ENCODE measurements at regions not wholly inside any gene's neighbourhood (a gene's known extent, or its start where the extent isn't known, plus 50 kb on each side); places are given as distances from the start of the nearest gene placed in this dataset.

GRCh38 chr4:12177416-12177815 is 748.7 kb upstream of the HS3ST1 start:
- Histone ChIP-seq H3K4me1 (ENCODE audit: insufficient read depth, poor library complexity, severe bottlenecking) (no peaks in the 10 kb centered on the region), H3K27me3 (ENCODE audit: insufficient read depth, poor library complexity, severe bottlenecking) (no peaks in the 10 kb centered on the region), H3K27ac (ENCODE audit: poor library complexity, severe bottlenecking) (no peak overlapping the region), H3K4me3 (ENCODE audit: severe bottlenecking) (no peak overlapping the region), H3K9me3 (ENCODE audit: severe bottlenecking) (no peaks in the 10 kb centered on the region), H3K36me3 (ENCODE audit: low read depth) (no peaks in the 10 kb centered on the region)
- no peak for TF ChIP-seq CTCF (IDR thresholded peaks at IDR 0.05; ENCODE audit: poor library complexity, severe bottlenecking)
- ATAC-seq (ENCODE audit: low read depth) (no peak), DNase-seq (ENCODE audit: low spot score) (no peak)

- Histone ChIP-seq H3K36me3 (ENCODE audit: low read depth) (no peaks in the 10 kb centered on the region), H3K9me3 (ENCODE audit: severe bottlenecking) (no peaks in the 10 kb centered on the region), H3K27ac (ENCODE audit: poor library complexity, severe bottlenecking) (no peak overlapping the region), H3K4me1 (ENCODE audit: insufficient read depth, poor library complexity, severe bottlenecking) (no peaks in the 10 kb centered on the region), H3K27me3 (ENCODE audit: insufficient read depth, poor library complexity, severe bottlenecking) (no peaks in the 10 kb centered on the region), H3K4me3 (ENCODE audit: severe bottlenecking) (no peak overlapping the region)
- no peak for DNase-seq (ENCODE audit: low spot score)
- no peak for ATAC-seq (ENCODE audit: low read depth)
- TF ChIP-seq CTCF (IDR thresholded peaks at IDR 0.05; ENCODE audit: poor library complexity, severe bottlenecking) = no peak
These were observed 744.8 kb upstream of the HS3ST1 start for GRCh38 chr4:12173496-12173895.

- Histone ChIP-seq H3K27ac (ENCODE audit: poor library complexity, severe bottlenecking) (no peak overlapping the region), H3K4me1 (ENCODE audit: insufficient read depth, poor library complexity, severe bottlenecking) (no peaks in the 10 kb centered on the region), H3K4me3 (ENCODE audit: severe bottlenecking) (no peak overlapping the region), H3K9me3 (ENCODE audit: severe bottlenecking) (no peaks in the 10 kb centered on the region), H3K36me3 (ENCODE audit: low read depth) (no peaks in the 10 kb centered on the region), H3K27me3 (ENCODE audit: insufficient read depth, poor library complexity, severe bottlenecking) (no peaks in the 10 kb centered on the region)
- ATAC-seq (ENCODE audit: low read depth) (no peak), DNase-seq (ENCODE audit: low spot score) (no peak)
- TF ChIP-seq CTCF (IDR thresholded peaks at IDR 0.05; ENCODE audit: poor library complexity, severe bottlenecking) = no peak
These were observed 743.7 kb upstream of the HS3ST1 start for GRCh38 chr4:12172198-12172973.

GRCh38 chr4:12170308-12170707 is 741.6 kb upstream of the HS3ST1 start:
- H3K9me3 ChIP-seq (ENCODE audit: severe bottlenecking) = no peaks in the 10 kb centered on the region
- H3K27me3 ChIP-seq (ENCODE audit: insufficient read depth, poor library complexity, severe bottlenecking) = no peaks in the 10 kb centered on the region
- H3K27ac ChIP-seq (ENCODE audit: poor library complexity, severe bottlenecking) = no peak overlapping the region
- H3K4me1 ChIP-seq (ENCODE audit: insufficient read depth, poor library complexity, severe bottlenecking) = no peaks in the 10 kb centered on the region
- H3K4me3 ChIP-seq (ENCODE audit: severe bottlenecking) = no peak overlapping the region
- H3K36me3 ChIP-seq (ENCODE audit: low read depth) = no peaks in the 10 kb centered on the region
- ATAC-seq (ENCODE audit: low read depth) = no peak
- no peak for TF ChIP-seq CTCF (IDR thresholded peaks at IDR 0.05; ENCODE audit: poor library complexity, severe bottlenecking)
- DNase-seq (ENCODE audit: low spot score) = no peak

GRCh38 chr4:12165616-12166015 is 736.9 kb upstream of the HS3ST1 start:
- no peaks in the 10 kb centered on the region for H3K4me1 ChIP-seq (ENCODE audit: insufficient read depth, poor library complexity, severe bottlenecking)
- no peaks in the 10 kb centered on the region for H3K9me3 ChIP-seq (ENCODE audit: severe bottlenecking)
- DNase-seq (ENCODE audit: low spot score) = no peak
- no peak overlapping the region for H3K4me3 ChIP-seq (ENCODE audit: severe bottlenecking)
- H3K27me3 ChIP-seq (ENCODE audit: insufficient read depth, poor library complexity, severe bottlenecking) = no peaks in the 10 kb centered on the region
- ATAC-seq (ENCODE audit: low read depth) = no peak; the same call in 2 of the 3 replicates
- H3K27ac ChIP-seq (ENCODE audit: poor library complexity, severe bottlenecking) = no peak overlapping the region
- no peak for TF ChIP-seq CTCF (IDR thresholded peaks at IDR 0.05; ENCODE audit: poor library complexity, severe bottlenecking)
- no peaks in the 10 kb centered on the region for H3K36me3 ChIP-seq (ENCODE audit: low read depth)

Data from RWPE2 (cell line).